SW 1271 (cell line): ENCODE measurements at regions not wholly inside any gene's neighbourhood (a gene's known extent, or its start where the extent isn't known, plus 50 kb on each side); places are given as distances from the start of the nearest gene placed in this dataset.

Source experiments
- DNase-seq, 2 experiments: peaks; one replicate each; lab custom pipeline; 2025; lab: John Stamatoyannopoulos, UW

GRCh38 chr12:127297327-127297726, 969.6 kb upstream of the TMEM132C start:
- DNase-seq: no peak

GRCh38 chr12:127300075-127300474, 966.9 kb upstream of the TMEM132C start:
- no peak for DNase-seq

- DNase-seq: no peak
Observed at GRCh38 chr12:127300753-127301152, 966.2 kb upstream of the TMEM132C start.

- DNase-seq: no peak
Observed at GRCh38 chr12:127301876-127302275, 965.1 kb upstream of the TMEM132C start.

DNA sequence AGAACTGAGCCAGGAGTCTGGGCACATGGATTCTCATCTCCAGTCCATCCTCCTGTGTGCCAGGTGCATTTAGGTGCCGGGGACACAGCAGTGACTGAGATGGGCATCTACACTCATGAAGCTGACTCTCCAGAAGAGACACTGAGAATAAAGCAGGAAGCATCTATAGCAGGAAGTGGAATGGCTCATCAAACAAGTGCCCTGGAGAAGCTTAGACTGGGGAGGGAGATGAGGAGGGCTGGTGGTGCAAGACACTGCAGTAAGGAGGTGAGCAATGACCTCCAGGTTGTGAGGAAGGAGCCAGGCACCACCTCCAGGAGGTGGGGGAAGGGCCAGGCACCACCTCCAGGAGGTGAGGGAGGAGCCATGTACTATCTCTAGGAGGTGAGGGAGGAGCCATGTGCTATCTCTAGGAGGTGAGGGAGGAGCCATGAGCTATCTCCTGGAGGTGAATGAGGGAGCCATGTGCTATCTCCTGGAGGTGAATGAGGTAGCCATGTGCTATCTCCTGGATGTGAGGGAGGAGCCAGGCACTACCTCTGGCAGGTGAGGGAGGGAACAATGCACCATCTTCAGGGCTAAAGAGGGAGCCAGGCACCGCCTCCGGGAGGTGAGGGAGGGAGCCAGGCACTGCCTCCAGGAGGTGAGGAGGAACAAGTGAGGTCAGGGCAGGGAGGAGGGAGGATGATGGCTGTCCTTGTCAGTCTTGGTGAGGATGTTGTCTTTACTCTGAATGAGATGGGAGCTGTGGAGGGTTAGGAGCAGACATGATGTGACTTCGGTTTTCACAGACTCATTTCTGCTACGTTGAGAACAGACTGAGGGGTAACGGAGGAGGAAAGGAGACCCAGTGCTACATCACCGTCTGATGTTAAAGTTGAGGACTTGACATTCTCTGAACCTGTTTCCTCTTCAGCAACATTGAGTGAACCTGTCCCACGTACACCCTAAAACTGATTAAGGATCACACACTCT, 961.9 kb upstream of the TMEM132C start:
- no peak for DNase-seq

- DNase-seq: no peak
Observed at GRCh38 chr12:127306604-127307215, 960.3 kb upstream of the TMEM132C start.

DNA sequence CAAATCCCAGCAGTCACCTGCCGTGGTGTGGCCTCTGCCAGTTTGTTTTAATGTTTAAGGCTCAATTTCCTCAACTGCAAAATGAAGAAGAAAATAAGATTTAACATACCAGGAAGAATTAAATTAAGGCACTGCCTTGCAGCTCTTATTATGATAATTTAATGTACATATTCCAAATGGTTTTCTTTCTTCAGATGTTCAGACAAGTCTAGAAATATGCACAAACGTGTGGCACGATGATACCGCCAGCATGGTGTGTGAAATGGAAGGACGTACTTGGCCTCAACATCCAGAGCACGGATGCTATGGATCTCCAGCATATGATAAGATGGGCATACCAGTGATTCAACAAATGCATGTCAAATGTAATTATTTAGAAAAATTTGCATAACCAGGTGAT, 959.4 kb upstream of the TMEM132C start:
- DNase-seq: no peak

- DNase-seq: no peak
Observed at GRCh38 chr12:127308148-127308547, 958.8 kb upstream of the TMEM132C start.

DNA sequence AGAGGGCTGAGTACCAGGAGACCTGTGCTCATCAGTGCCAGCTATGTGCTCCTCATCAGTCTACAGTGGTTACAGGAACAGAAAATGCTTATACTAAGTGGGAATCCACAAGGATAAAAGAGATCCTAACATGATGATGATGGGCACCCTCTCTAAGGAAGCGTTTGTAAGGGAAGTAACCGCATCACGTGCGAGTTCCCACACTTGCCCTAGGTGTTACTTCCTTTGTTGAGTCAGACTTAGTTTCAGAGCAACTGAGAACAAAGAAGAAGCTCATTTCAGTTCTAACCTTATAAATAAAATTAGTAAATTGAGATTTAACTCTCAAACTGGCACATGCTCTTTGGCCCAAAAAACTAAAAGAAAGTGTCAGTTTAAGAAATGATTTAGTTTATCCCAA, 956.4 kb upstream of the TMEM132C start:
- DNase-seq: no peak

DNA sequence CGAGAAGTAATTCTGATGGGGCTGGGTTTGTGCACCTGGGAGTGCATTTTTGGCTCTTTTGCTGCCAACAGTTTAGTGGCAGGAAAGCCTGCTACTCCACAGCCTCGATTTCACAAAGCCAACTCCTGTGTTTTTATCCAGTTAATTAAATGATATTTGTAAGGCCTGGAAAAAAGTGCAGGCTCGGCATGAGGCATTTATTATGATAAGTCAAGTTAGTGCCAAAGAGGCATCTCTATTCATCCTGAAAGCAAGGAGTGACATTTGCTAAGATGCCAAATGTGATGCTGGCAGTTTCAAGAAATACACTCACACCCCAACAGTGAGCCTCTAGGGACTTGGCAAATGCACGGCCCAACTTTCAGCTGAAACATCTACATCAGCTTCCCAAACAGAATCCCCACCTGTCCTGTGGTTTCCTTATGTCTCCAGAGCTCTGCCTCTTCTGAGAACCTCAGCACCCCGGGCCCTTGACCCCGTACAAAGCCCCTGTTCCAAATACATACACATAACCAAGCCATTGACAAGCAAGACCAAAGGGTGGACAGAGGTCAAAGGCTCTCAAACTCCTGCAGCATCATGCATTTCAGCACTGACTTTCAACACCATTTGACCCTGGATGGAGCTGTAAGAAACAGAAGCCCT, 955.1 kb upstream of the TMEM132C start:
- DNase-seq: no peak

- no peak for DNase-seq
Observed at GRCh38 chr12:127324681-127325080, 942.3 kb upstream of the TMEM132C start.

DNA sequence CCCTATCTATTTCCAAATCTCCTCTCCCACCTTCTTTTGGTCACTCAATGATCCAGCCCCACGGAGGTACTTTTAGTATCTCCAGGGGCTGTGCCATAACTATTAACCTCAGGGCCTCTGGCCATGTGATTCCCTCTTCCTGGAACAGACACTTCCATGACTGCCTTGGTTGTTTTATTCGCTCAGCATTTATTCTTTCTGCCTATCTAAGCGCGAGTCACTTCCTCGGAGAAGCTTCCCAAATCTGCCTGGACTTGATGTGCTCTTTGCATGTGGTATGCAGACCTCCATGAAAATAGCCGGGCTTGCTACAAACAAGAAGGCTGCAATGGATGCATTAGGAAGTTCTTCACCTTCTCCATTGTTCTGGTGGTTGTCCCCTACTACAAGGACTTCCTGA, 939.0 kb upstream of the TMEM132C start:
- no peak for DNase-seq

- no peak for DNase-seq
Observed at GRCh38 chr12:127328867-127329266, 938.1 kb upstream of the TMEM132C start.

- DNase-seq: no peak
Observed at GRCh38 chr12:127334365-127334764, 932.6 kb upstream of the TMEM132C start.

DNA sequence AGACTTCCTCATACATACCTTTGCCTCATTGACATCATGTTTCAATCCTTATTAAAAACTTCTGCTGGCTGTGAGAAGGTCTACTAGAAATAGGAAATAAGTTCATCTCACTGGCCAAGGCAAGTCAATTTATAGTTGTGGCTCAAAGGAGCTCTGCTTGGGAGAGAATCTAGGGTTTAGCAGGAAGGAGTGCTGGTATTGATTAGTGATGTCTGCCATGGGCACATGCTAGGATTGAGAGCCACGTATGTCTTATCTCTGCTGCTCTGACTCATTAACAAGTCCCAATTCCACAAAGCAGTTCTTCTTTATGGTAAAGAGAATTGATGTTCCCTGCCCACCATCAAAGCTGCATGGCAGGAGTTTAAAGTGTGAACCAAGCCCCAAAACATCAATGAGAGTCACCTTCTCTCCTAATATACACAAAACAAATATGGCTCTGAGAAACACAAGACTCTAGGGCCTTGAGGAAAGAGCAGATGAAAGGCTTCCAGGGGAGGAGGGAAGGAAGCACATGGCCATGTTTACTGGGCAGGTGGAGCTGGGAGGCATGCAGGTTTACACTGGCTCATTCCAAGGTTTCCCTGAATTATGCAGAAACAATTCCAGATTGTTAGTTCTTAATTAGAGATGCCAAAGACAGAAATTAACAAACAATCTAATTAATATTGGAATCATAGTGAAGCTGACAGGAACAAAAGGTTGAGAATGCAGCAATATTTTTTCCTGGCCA, 931.9 kb upstream of the TMEM132C start:
- DNase-seq: no peak

DNA sequence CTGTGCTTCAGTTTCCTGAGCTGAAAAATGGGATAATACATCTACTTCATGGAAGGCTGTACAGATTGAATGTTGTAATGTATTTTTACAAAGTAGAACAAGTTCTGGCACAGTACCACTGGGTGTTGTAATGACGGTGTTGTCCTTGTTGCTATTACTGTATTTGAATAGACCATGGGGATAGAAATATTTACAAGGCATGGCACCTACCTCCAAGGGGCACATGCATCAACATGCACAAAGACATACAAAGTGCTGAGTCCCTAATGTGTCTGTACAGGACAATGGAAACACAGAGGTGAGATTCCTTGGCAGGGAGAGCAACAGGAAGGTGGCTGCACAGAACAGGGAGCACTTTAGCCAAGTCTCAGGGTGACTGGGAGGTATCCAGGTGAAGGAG, 930.6 kb upstream of the TMEM132C start:
- DNase-seq: no peak

- no peak for DNase-seq
Observed at GRCh38 chr12:127339065-127339464, 927.9 kb upstream of the TMEM132C start.

DNA sequence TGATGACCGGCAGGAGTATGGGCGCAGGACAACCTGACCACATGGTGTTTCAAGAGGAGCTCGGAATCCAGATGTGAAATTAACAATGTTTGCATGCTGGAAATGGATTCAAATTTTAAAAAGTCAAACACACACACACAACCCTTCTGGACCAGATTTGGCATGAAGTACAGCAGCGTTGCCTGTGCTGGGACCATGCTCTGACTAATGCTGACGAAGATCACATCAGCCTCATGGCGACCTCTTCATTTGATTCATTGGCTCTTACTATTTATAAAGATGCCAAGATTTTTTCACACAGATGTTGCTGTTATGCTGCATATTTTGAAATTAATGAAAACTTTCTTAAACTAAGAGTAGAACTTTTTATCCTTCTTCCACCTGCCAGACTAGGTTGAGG, 926.6 kb upstream of the TMEM132C start:
- DNase-seq: no peak

GRCh38 chr12:127342861-127343260, 924.1 kb upstream of the TMEM132C start:
- no peak for DNase-seq

DNA sequence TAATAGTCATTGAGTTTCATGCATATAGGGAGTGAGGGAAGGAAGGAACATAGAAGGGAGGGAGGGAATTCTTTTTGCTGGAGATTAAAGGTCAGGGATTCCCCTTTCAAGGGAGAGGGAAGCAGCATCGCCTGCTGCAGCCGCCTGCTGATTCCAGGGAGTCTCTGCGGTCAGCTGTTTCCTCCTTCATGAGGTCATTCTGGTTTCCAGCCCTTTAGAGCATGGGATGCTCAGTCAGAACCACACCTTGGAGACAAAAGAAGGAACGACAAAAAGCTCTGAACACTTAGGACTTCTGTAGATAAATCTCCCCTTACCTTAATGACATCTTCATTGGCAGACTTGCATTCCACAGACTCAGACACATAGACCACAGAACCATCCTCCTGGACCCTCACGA, 923.0 kb upstream of the TMEM132C start:
- no peak for DNase-seq

- DNase-seq: no peak
Observed at GRCh38 chr12:127351481-127352010, 915.4 kb upstream of the TMEM132C start.
